SK-N-SH (cell line): ENCODE measurements at regions not wholly inside any gene's neighbourhood (a gene's known extent, or its start where the extent isn't known, plus 50 kb on each side); places are given as distances from the start of the nearest gene placed in this dataset.

Source experiments
- CTCF ChIP-seq: fragments of 200-600 bp; sonication (generic); IDR thresholded peaks from 2 replicates; pipeline ENCODE4 v1.6.1; 2017; ENCODE audit warnings: antibody characterized with exemption, mild to moderate bottlenecking, moderate library complexity
- TCF12 ChIP-seq: IDR thresholded peaks from 2 replicates; pipeline ENCODE4 v1.4.0; 2012
- USF2 ChIP-seq: fragments of 150-350 bp; IDR thresholded peaks from 2 replicates; pipeline ENCODE4 v1.6.1; 2017; ENCODE audit warnings: antibody characterized with exemption, low read length, low read depth, borderline replicate concordance

- no peak for TF ChIP-seq TCF12
- no peak for TF ChIP-seq CTCF
- TF ChIP-seq USF2: no peak
Observed at GRCh38 chr2:239673641-239674040, 272.8 kb upstream of the HDAC4 start.
